HG03064 (cell line): ENCODE measurements at regions not wholly inside any gene's neighbourhood (a gene's known extent, or its start where the extent isn't known, plus 50 kb on each side); places are given as distances from the start of the nearest gene placed in this dataset.

Source experiments
- ATAC-seq: cut with Tn5 transposase; IDR thresholded peaks from one replicate; pipeline ENCODE4 v1.9.1; 2021; ENCODE audit warnings: low read depth; ENCODE audit not compliant: unreplicated experiment

- ATAC-seq: no peak
Measured at GRCh38 chr2:17262854-17263569, 255.2 kb downstream of the RAD51AP2 start.

GRCh38 chr2:17259613-17260012 is 258.6 kb downstream of the RAD51AP2 start:
- ATAC-seq: no peak

DNA sequence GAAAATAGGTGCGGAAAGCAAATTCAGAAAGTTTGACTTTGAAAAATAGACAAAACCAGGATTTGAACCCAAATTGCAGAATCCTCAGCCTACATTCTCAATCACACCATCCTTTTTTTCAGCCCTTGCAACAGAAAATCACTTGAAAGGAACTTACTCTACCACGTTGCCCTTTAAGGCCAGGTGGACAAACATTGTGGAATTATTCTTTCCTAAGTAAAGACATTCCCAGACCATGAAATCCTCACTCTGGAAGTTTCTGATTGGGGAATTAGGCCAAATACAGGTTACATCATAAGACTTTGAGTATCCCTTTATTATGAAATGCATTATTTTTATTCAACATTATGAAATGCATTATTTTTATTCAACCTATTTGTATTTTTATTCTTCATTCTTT is 259.4 kb downstream of the RAD51AP2 start:
- ATAC-seq: no peak

GRCh38 chr2:17257189-17257909 is 260.9 kb downstream of the RAD51AP2 start:
- ATAC-seq: no peak

DNA sequence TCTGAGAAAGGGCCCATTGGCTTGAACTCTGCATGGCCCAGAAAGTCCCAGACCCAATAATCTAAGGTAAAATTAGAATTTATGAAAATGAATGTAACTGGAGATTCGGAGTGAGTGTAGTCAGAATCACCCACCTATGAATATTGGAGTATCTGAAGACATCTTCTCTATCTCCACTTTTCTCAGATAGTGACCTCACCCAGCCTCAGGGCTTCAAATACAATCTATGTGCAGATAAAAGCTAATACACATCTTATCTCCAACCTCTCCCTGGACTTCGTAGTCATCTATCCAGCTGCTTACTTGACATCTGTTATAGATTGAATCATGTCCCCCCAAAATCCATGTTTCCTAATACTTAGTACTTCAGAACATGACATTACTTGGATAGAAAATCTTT is 263.2 kb downstream of the RAD51AP2 start:
- no peak for ATAC-seq

DNA sequence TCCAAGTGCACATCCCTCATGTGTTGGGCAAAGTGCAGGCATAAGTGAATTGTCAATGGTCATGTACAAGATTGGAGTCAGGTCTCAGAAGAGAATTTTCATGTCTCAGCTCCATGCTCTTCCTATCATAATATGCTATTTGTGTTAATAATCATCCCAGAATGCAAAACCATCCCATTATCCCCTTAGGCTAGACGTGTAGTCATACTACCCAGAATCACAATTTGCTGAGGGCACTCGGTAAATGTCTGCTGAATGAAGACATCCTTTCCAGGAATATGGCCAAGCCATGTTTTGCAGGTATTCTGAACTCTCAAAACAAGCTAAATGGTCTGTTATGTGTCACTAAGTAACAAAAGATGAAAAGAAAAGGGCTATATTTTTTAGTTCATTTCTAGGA is 263.8 kb downstream of the RAD51AP2 start:
- ATAC-seq: no peak

DNA sequence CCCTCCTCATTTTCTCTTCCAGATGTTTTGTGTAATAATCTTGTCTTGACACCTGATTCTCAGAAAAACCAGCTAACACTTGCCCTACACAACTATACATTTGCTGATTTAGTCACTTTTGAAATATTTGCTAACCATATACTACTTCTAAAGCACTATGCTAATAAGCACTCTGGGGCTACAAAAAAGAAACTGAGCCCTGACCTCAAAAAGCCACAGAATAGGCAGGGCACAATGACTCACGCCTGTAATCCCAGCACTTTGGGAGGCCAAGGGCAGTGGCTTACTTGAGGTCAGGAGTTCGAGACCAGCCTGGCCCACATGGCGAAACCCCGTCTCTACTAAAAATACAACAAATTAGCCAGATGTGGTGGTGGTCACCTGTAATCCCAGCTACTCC is 266.0 kb downstream of the RAD51AP2 start:
- ATAC-seq: no peak

DNA sequence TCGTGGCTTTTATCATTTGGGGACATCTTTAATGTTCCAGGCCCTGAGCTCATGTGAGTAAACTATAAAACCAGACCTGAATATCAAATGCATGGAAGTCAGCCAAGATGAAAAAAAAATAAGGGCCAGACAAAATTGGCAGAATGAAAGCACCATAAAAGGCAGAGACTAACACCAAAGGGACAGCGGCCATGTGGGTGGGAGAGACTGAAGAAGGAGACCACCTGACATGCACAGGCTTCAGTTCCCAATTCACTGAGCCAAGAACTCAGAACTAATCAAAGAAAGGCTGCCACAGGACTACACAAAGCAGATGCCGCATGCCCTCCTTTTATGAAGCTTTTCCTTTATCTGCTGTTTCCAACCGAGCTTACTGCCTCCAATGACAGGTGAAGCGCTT is 267.1 kb downstream of the RAD51AP2 start:
- no peak for ATAC-seq

DNA sequence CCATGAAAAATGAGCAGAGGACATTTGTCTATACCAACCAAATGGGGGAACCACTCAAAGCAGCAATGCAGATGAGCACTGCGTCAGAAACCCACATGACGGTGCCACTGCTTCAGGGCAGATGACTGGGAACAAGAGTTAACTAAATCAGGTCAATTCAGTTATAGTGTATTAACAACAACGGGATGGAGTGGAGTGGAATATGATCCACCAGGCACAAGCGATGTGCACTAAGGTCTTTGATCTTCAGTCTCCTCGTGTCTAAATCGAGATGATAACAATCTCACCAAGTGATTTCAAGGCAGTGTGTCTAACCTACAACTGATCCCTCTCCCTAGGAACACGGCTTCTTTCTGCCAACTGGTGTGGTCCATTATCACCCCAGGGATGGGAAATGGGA is 269.0 kb downstream of the RAD51AP2 start:
- no peak for ATAC-seq

GRCh38 chr2:17245906-17246305 is 272.3 kb downstream of the RAD51AP2 start:
- ATAC-seq: no peak

DNA sequence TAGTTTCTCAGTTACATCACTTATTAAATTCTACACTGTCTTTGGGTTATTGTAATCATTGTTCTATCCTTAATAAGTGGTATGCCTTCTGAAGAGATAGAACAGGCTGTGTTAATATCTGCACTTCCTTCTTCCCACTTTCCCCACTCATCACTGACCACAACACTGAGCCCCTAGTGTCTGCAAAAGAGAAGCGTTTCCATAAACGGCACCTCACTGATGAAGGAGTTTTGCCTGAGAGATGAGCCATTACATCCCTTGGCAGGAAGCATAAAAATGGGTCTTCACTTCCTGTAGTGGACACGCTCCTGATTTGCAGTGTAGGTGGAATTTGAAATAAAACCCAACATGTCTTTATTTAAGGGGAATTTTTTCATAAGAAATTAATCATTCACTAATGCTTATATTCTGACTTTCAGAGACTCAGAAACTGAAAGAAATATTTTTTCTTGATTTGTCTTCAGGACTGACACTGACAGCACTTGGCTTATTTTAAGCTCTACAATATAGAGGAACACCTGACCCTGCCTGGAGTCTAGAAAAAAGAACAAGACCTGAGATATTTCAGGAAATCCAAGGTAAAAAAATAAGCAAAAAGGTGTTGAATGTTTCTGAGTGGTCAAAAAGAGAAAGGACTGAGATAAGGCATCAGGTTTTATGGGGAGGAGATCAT is 275.3 kb downstream of the RAD51AP2 start:
- no peak for ATAC-seq

DNA sequence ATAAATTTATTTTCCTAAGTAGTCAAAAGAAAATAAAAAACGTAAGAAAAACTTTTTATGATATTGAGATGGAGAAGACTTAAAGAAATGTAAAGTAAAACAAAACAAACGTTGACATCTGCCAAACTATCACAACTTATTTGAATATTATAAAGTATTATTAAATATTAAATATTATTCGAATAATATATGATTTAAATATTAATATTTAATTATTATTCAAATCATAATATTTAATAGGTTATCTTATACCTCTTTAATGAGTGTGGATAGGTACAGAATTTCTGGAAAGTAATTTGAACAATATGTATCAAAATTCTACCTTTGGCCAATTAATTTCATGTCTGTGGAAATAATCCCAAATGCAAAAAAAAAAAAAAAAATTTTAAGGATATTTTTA is 278.7 kb downstream of the RAD51AP2 start:
- no peak for ATAC-seq

- ATAC-seq: no peak
Measured at GRCh38 chr2:17235167-17235566, 283.1 kb downstream of the RAD51AP2 start.

GRCh38 chr2:17232776-17233556 is 285.3 kb downstream of the RAD51AP2 start:
- no peak for ATAC-seq

DNA sequence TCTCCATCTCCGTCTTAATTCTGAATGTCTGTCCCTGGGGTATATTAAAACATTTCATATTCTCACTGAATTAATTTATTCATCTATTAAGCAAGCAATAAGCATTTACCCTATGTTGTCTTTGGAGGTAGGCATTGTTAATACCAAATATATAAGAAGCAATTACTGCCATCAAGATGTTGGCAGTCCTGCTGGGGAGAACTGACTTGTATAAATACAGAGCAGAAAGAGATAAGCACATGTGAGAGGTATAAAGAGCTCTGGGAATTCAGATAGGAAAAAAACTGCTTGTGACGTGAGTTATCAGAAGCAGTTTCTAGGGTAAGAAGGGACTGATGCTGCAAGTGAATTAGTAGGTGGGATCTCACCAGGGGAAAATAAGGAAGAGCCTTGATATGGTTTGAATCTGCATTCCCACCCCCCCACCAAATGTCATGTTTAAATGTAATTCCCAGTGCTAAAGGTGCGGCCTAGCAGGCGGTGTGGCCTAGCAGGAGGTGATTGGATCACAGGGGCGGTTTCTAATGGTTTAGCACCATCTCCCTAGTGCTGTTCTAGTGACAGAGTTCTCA is 286.8 kb downstream of the RAD51AP2 start:
- ATAC-seq: no peak

DNA sequence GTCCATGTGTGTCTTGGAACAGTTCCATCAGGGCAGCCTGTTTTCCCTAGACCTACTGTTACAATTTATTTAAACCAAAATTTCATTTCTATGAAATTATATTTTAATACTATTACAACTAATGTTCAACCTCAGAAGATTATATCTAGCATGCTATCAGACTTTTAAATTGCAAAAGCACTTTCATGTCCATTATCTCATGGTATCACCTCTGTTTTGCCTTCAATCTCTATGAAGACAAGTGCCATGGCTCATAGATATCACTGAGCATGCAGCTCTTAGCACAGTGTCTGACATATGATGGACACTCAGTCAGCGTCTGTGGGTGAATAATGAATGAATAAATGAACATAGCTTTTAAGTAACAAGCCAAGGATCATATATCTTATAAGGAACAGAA is 288.8 kb downstream of the RAD51AP2 start:
- no peak for ATAC-seq

- no peak for ATAC-seq
Measured at GRCh38 chr2:17228461-17228860, 289.8 kb downstream of the RAD51AP2 start.

- ATAC-seq: no peak
Measured at GRCh38 chr2:17227856-17228255, 290.4 kb downstream of the RAD51AP2 start.

GRCh38 chr2:17226941-17227490 is 291.2 kb downstream of the RAD51AP2 start:
- no peak for ATAC-seq

- no peak for ATAC-seq
Measured at GRCh38 chr2:17223211-17223610, 295.0 kb downstream of the RAD51AP2 start.
